HG02938 (cell line): ENCODE measurements at regions not wholly inside any gene's neighbourhood (a gene's known extent, or its start where the extent isn't known, plus 50 kb on each side); places are given as distances from the start of the nearest gene placed in this dataset.
"Not testable (repeated sequence)": the region's sequence is repeated elsewhere in the genome, so short reads cannot be mapped to it uniquely, and the experiment has no call there.

Source experiments
- ATAC-seq: cut with Tn5 transposase; IDR thresholded peaks from one replicate; pipeline ENCODE4 v1.9.1; 2021; ENCODE audit warnings: mild to moderate bottlenecking, moderate library complexity; ENCODE audit not compliant: unreplicated experiment

DNA sequence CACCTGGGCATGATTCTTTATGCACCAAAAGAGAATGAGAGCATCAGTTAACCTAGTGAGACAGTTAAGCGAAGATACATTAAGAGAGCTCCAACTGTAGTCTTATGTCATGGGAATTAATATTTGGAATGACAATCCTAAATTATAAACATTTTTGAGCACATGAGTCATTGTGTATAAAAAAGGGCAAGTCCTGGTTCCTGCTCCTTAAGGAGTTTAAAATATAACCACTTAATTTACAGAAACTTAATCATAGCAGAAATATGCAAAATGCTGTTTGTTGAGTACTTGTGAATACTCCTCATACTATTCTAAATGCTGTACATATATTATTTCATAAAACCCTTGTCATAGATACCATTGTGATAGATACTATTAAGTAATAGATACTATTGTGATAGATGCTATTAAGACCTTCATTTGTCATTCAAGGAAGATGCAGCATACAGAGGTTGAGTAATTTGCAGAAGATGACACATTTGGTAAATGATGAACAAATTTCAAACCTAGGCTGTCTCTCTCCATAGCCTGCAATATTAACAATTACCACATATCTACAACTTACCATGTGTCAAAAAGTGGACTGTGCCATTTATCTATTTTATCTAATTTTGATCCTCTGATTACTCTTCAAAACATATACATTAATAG is 301.0 kb downstream of the TBC1D4 start:
- ATAC-seq, result no peak

DNA sequence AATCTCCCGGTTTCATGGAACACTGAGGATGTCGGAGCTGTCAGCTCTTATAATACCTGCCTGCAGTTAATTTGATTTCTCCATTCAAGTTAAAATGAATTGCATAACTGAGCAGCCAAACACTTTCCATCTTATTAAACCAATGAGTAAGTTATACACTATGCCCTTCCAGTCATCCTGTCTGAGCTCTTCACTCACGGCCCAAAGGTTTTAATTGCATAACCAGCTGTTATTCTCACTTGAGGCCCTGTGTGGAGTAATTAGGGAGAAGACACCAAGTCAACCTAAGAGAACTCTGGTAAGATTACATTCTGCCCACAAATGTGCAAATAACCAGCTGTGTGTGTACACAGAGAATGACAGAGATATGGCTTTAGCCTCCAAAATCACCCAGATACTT is 303.5 kb downstream of the TBC1D4 start:
- ATAC-seq, result no peak

DNA sequence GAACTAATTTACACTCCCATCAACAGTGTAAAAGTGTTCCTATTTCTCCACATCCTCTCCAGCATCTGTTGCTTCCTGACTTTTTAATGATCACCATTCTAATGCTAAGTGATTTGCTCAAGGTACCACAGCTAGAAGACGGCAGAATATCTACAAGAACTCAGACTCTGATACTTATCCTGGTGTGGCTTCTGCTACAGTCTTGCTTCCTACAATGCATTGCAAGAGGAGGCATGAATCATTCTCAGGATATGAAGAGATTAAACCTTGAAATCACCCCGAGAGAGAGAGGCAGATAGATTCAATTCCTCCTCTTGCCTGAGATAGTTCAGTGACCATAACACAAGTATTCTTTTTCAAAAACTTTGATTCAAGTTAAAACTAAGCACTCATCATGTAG is 306.4 kb downstream of the TBC1D4 start:
- no peak for ATAC-seq

DNA sequence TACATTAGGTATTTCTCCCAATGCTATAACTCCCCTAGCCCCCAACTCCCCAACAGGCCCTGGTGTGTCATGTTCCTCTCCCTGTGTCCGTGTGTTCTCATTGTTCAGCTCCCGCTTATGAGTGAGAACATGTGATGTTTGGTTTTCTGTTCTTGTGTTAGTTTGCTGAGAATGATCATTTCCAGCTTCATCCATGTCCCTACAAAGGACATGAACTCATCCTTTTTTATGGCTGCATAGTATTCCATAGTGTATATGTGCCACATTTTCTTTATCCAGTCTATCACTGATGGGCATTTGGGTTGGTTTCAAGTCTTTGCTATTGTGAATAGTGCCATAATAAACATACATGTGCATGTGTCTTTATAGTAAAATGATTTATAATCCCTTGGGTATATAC is 306.9 kb downstream of the TBC1D4 start:
- not testable (repeated sequence) for ATAC-seq

DNA sequence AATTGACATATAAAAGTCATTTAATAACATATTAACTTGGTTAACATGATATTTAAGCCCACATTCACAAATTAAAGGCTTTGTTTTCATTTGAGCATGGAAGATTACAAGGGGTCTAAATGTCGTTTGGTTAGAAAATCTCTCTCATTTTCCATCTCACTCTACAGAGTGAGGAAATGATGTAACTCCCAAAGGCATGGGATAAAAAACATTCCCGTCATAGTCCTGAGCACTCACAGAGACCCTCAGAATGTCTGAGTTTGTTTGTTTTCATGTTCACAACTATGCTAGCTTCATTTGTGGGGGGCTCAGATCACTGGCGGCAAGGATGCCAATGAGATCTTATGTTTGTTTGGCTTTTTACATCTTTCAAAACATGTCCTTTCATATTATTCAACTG is 307.5 kb downstream of the TBC1D4 start:
- ATAC-seq, result no peak

DNA sequence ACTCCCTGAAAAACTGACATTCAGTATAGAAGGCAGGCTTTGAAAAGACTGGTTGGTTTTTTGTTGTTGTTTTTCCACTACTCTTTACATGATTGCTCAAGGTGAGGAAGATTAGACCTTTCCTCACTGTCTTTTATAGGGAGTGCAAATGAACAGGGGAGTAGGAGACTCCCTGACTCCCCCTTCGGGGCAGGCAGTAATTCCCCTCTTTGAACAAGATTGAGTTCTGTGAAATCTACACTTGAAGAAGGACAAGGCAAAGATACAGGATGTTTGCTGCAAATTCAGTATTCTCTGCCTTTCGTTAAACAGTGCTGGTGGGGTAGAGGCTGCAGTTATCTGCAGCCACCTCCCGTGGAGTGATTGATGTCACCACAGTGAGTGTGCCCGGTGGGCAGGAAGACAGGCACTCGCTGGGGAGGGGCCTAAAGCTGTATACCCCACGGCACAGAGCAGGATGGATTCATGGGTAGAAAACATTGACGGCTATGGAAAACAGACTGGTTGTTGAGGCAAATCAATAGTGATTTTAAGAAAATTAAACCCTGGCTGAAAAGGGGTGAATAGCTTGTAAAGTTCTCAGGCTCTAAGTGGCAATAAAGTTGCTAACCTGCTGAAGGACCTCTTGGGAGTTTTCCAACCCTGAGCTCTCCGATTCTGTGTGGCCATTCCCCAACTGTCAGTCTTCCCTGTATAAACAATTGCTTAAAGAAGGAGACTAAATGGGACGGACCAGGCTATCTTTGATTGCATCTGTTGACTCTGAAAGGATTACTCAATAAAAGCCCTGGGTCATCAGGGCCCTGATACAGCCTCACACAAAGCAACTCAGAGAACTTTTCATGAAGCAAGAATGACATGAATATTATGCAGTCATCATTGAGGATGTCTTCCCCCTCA is 308.3 kb downstream of the TBC1D4 start:
- ATAC-seq, result no peak

DNA sequence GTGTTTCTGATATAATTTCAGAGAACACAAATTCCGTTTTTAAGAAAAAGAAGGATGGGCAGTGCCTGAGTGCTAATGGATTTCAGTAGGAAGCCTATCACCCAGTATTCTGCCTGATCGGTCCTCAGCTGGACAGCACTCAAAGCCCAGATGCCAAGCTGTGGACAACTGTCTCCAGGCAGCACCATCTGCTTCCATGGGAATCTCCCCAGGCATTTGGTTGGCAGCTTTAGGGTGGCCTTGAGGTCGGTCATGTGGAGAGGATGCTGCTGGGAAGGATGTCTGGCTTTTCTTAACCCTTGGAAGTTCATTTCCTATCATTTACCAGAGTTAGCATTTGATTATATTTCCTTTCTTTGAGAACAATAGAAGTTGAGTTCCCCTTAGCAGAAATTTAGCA is 311.7 kb downstream of the TBC1D4 start:
- ATAC-seq, result no peak

DNA sequence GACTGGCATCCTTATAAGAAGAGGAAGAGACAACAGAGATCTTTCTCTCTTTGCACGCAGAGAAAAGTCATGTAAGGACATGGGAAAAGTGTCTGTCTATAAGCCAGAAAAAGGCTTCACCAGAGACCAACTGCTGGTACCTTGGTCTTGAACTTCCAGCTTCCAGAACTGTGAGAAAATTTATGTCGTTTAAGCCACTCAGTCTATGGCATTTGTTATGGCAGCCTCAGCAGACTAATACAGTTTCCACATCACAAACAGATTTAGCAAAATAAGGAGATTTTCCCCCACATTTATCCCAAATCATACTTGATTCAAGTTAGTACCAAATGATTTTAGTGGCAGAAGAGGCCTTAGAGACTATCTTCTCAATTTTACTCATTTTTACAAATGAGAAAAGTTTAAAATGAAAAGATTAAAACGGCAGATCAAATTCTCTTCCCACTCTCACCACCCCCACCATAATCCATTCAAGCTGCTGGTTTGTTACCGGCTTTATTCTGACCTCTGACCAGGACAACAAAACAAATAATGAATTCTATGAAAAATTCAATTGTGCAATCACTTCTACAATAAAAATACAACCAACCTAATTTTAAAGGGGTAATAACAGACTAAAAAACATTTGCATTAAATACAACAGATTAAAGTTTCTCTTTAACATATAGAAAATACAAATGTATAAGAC is 316.3 kb downstream of the TBC1D4 start:
- ATAC-seq, result no peak

DNA sequence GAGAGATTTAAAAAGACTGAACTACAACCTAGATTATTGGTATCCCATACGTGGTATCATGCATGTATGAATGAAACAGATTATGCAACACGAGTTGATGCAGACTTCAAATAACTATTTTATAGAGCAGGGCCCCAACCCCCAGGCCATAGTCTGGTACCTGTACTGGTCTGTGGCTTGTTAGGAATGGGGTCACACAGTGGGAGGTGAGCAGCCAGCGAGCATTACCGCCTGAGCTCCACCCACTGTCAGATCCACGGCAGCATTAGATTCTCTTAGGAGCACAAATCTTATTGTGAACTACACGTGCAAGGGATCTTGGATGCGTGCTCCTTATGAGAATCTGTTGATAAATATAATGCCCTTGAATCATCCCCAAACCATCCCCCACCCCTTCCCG is 320.2 kb downstream of the TBC1D4 start:
- no peak for ATAC-seq

DNA sequence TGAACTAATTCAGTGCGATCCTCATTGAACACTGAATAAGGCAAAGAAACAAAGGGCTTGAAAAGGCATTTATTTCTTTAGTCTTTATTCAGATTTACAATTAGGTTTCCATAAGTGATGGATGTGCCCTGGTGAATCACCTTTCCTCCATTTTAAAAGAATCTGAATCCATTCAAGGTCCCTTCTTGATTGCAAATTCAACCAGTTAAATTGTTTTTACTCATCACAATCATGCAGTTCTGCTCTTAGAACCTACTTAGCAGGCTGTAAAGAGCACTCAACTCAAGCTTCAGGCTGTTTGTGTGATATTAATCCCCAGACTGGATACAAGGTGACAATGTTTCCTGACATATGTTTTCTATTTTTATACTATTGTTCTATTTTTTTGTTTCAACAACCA is 321.0 kb downstream of the TBC1D4 start:
- ATAC-seq, result no peak

DNA sequence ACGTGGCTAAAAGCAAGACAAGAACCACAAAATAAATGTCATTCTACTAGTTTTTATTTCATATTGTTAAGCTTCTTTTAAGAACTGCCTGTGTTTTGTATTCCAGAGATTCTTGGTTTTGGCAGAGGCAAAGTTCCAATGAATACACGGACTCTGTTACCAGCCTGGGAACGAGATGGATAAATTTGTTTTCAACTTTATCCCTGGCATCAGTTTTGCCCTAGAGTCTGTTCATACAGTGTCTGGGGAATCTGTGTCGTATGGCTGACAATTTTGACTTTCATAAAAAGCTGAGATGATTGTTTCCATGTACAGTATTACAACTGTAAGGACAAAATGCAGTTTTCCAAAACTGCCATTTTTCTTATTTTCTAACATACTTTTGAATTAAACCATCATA is 327.6 kb downstream of the TBC1D4 start:
- no peak for ATAC-seq

DNA sequence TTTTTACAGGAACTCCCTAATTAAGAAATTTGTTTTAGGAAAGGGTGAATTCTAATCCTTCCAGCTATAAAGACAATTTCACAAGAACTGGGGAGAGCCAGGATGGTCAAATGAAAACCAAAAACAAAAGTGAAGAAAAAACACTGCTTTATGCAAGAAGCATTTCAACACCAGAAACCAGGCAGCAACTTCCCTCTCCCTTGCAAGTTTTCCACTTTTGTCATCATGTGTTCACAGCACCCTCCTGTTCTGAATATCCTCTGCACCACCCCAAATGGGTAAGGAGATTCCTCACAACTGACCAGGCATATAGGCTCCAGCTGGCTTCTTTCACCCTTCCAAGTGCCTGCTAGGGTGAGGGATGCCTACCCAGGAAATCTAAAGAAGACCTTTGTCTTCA is 328.1 kb downstream of the TBC1D4 start:
- ATAC-seq, result no peak

DNA sequence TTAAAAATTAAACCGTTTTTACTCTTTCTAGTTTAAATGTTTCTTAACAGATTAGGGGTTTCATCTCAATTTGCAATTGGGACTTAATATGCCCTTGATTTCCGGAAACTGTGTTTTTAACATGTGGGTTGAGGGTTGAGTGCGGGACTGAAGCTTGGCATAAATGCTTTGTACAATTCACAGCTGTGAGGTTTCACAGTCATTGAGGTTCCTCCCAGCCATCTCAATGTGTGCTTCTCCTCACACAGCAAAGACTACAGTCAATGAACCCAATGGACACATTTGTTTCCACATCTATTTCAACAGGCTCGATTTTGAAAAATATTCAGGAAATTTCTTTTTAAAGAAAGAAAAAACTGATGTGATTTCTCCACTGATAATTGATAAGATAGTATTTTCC is 328.6 kb downstream of the TBC1D4 start:
- ATAC-seq, result no peak

DNA sequence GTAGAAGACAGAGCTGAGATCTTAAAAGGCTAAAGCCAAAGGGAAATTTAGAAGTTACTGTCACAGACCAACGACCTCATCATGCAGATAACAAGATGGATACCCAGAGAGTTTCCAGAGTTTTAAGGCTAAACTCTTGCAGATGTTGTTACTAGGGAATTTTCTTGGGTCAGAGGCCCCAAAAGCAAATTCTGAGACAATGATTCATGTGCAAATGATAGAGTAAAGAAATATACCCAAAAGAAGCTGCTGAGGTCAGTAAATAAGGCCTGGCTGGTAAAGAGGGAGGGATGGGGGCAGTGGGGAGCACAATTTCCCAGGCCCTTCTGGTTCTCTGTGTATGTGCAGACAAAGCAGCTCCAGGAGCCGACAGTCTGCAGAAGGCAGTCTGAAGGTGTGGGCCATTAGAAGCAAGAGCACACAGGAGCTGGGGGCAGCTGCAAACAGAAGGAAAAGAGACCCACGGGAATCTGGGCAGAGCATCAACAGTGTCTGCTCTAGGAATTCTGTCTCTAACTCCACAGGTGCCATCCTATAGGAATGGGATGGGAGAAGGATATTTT is 330.8 kb downstream of the TBC1D4 start:
- no peak for ATAC-seq

DNA sequence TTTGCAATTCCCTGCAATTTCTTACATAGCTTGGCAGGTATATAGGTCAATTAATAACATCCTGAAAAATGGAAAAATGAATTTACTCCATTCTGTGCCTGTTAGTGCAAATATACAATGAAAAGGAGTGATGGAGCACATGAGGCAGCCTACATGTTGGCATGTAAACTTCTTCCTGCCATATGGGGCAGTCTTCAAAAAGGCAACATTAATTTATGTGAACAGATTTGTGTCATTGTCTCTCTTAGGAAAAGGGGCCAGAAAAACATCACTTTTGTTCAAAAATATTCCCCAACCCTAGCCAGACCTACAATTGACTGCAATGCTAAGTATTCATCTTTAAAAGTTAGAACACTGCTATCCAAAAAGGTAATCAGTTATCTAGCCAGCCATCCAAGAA is 332.2 kb downstream of the TBC1D4 start:
- ATAC-seq, result no peak

DNA sequence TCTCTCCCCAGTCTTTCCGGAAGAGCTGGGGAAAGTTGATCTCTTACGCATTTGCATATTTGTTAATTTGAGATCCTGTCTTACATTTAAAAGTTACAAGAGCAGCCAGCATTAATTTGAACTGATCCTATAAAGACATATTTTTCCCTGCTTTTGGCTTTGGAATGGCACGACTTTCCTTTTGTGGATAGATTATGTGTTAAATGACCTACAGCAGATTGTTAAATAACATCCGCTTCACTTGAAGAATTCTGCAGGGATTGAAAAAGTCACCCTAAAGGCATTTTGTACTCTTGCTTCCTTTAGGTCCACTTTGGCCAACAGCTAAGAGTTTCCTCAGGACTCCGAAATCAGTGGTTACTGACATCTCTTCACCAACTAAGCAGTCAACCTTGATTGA is 334.0 kb downstream of the TBC1D4 start:
- no peak for ATAC-seq

DNA sequence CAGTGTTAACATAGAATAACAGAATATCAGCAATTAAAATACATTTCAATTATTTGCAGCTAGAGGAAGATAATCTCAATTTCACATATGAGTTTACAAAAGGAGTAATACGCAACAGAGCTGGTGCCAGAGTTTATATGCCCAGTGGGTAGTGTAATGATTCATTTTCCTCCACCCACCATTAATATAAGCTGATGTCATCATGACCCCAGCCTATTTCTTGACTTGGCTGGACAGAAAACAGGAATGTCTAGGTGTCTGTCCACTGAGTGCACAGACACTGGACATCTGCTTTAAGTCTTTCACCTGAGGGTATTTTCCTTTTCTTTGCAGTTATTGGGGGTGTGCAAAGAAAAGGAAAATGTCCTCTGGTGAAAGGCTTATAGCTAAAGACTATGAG is 335.5 kb downstream of the TBC1D4 start:
- no peak for ATAC-seq

DNA sequence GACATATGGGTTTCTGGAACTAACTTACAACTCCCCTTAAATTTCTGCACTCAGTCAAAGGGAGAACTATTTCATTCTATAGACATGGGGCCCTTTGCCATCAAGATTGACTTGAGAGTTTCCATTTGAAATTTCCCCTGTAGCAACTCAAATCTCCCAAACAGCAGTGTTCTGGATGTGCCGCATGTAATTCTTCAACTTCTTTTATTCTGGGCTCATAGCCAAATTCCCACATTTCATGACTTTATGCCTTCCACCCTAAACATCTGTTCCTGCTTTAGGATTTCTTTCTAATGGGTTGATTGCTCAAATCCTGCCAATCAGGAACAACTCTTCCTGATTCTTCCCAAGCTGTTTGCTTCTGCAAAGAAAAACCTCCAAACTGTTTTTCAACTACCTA is 336.0 kb downstream of the TBC1D4 start:
- no peak for ATAC-seq

DNA sequence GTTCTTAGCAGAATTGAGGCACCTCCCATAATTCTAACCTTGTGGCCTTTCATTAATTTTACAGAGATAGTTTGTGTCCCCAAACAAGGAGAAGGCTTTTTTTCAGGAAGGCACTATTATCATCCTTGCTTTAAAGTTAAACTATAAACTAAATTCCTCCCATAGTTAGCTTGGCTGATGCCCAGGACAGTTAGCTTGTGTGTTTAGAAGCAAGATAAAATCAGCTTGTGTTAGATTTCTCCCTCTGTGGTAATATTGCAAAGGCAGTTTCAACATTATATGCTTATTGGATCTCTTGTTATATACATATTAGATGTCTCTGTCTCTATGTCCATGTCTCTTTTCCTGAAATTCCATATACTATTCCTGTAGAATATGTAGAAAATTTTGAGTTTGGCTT is 342.7 kb downstream of the TBC1D4 start:
- no peak for ATAC-seq

DNA sequence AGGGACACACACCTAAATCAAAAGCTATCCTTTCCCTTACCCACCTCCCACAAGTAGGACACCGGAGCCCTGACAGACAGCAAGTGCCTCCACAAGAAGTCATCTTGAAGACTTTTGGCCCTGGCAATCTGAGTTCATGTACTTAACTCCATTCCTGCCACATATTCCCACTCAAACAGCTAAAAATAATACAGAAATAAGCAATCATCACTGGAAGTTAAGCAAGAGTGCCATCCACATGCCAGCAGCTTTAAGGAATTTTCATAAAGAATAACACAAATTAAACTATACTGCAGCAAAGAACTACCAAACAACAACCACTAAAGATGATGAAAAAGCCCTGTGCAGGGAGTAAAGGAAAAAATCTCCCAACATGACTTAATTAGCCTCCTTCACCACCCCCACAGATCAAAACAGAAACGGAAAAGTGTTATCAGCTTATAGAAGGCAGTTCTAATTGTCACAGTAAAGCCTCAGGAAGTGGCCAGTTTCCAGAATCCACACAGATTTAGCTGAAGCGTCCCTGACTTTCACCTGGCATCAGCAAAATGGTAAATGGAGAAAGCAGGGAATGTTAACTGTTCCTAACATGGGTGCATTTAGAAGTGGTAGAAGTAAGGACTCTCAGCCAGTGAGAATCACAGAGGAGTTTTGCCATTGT is 343.9 kb downstream of the TBC1D4 start:
- no peak for ATAC-seq

DNA sequence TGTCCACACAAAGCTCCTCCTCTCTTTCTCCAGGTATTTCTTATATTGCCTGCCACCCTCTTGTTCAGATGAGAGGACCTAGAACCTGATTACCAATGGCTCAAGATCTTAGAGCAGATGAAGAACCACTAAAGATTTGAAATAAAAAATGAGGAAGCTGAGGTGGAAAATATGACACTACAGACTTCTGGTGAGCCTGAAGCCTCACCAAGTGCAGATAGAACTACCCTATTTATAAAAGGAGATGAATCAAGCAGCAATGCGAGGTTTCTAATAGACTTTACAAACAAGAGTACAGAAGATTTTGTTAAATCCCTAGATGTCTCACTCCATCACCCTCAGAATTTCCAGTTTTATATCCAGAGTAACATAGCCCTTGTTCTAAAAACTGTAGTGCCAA is 345.8 kb downstream of the TBC1D4 start:
- ATAC-seq, result no peak
